GM12891 (cell line): ENCODE measurements at regions not wholly inside any gene's neighbourhood (a gene's known extent, or its start where the extent isn't known, plus 50 kb on each side); places are given as distances from the start of the nearest gene placed in this dataset.

Experiments used
- POLR2A ChIP-seq: IDR thresholded peaks from 2 replicates; pipeline ENCODE4 v1.6.1; 2011; ENCODE audit warnings: low read depth, low read length, control low read depth
- POLR2AphosphoS5 ChIP-seq: IDR thresholded peaks from 2 replicates; pipeline ENCODE4 v1.6.1; 2011; ENCODE audit warnings: low read depth, low read length, control low read depth
- SPI1 ChIP-seq: IDR thresholded peaks from 2 replicates; pipeline ENCODE4 v1.6.1; 2011; ENCODE audit warnings: low read depth, low read length, control low read depth
- TAF1 ChIP-seq: IDR thresholded peaks from 2 replicates; pipeline ENCODE4 v1.6.1; 2011; ENCODE audit warnings: low read depth, low read length, control low read depth

- no peak for TF ChIP-seq TAF1
- no peak for TF ChIP-seq POLR2AphosphoS5
- TF ChIP-seq POLR2A: no peak
- TF ChIP-seq SPI1: no peak
Observed at GRCh38 chr11:103550811-103551210, 441.6 kb downstream of the DYNC2H1 start.
